HG03457 (cell line): ENCODE measurements at regions not wholly inside any gene's neighbourhood (a gene's known extent, or its start where the extent isn't known, plus 50 kb on each side); places are given as distances from the start of the nearest gene placed in this dataset.

Experiments
- ATAC-seq: cut with Tn5 transposase; IDR thresholded peaks from one replicate; pipeline ENCODE4 v1.9.1; 2021; ENCODE audit warnings: moderate number of reproducible peaks; ENCODE audit not compliant: unreplicated experiment

- ATAC-seq = no peak
Observed at GRCh38 chr18:25962919-25963318, 127.5 kb downstream of the SS18 start.

GRCh38 chr18:25962176-25962575 is 128.2 kb downstream of the SS18 start:
- ATAC-seq = no peak

DNA sequence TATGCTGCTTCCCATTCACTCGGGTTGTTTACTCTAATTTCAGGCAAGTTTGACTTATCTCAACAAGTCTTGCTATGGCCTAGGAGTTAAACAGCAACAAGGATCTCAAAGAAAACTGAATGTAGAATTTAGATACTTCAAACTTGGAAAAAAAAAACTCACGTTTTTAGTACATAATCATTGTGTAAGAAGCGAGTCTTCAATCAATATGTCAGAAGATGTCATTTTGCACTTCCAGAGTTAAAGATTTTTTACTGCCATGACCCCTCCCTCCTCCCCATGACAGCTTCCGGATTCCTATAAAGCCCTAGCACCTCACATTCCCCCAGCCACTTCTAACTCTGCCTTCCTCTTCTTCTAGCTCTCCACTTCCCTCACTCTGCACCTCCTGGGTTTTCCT is 133.4 kb downstream of the SS18 start:
- no peak for ATAC-seq

- no peak for ATAC-seq
Observed at GRCh38 chr18:25953111-25953510, 137.3 kb downstream of the SS18 start.

DNA sequence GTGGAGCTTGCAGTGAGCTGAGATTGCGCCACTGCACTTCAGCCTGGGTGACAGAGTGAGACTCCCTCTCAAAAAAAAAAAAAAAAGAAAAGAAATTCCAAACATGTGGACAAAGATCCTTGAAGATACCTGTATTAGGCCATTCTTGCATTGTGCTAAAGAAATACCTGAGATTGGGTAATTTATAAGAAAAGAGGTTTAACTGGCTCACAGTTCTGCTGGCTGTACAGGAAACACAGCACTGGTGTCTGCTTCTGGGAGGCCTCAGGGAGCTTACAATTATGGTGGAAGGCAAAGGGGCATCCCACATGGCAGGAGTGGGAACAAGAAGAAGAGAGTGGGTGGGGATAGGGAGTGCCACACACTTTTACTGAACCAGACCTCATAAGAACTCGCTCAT is 140.1 kb downstream of the SS18 start:
- no peak for ATAC-seq

GRCh38 chr18:25946540-25946939 is 143.9 kb downstream of the SS18 start:
- ATAC-seq = no peak

- no peak for ATAC-seq
Observed at GRCh38 chr18:25935356-25935755, 155.1 kb downstream of the SS18 start.

DNA sequence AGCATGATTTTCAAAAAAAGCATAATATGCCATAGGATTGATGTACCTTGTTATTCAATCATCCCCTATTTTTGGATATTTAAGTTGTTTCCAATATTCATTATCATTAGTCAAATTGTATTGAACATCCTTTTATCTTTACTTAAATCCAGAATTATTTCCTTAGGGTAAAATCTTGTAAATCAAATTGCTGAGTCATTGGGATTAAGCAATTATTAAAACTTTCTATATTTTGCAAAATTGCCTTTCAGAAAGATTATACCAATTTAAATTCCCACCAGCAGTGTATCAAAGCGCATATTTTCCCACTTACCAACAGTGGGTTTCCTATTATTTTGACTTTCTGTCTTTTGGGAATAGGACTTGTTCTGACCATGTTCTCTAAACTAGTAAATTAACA is 159.3 kb downstream of the SS18 start:
- ATAC-seq = no peak

GRCh38 chr18:25929787-25930186 is 160.6 kb downstream of the SS18 start:
- no peak for ATAC-seq

DNA sequence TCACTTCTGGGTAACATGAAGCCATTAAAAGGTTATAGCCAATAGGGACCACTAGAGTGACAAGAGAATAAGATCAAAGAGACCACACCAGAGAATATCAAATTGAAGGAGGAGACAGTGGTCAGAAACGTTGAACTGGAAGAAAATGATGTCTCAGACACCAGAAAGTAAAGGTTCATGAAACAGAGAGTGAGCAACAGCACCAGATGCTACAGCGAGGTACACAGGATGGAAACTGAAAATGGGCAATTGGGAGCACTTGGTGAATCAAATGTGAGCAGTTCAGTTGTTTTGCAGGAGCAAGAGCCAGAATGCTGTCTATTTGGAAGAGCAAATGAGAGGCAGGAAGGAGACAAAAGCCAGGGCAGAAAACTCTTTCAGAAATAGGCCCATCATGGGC is 162.6 kb downstream of the SS18 start:
- no peak for ATAC-seq

DNA sequence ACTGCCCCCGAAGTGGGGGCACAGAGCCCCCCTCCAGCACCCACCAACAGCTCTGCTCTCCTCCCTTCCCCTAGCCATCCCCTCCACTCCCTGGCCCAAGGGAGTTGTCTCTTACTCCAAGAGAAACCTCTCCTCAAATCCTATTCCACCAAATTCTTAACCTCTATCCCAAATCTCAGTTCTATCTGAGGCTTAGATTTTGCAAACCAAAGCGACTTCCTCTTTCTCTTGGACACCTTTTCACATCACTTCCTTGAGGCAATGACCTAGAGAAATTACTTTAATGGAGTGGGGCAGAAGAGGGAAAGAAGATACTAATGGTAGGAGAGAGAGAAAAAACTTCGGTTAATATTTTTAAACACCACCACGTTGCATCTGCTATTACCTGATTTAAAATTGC is 167.2 kb downstream of the SS18 start:
- no peak for ATAC-seq

DNA sequence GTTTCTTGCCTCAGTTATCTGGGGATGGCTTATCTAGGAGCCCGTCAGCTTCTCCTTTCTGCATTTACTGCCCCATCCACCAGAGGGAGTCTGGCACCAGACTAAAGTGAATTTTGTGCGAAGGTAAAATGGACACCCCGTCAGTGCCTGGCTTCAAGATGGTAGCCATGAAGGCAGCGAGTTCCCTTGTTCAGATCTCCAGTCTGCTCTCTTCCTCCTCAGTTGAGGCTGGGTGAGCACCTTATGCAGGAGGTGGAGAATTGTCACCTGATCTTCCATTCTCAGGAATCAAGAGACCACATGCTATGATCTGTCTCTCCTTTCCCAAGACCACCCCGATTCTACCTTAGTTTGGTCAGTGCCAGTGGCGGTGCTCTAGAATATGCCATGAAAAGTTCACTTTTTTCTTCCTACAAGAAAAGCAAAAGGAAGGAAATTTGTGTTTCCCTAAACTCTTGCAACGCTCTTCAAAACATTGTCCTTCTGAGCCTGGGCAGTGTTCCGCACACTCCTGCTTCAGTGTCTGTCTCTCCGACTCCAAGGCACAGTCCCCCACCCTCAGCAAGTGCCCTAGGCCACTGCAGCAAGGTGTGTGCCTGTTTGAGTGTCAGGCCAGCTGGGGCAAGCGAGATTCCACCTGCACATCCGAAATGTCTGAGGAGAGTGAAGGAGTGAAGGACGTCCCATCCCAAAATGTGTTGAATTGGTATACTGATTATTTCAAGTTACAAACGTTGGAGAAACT is 168.6 kb downstream of the SS18 start:
- ATAC-seq = no peak

DNA sequence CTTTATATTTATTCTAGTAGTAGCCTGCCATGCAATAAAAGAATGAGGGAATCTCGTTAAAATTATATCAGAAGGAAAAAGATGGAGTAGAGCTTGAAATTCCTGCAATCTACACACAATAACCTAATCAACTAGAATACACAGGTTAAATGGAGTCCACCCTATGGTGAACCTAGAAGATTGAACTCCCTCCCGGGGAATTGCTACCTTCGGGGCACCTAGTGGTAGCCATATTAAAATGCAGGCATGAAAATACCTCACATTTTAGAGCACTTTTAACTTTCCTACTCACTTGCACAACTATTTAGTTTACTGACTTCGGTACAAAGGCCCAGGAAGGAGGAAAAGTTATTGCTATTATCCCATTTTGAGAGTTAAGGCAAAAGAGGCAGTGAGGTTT is 174.5 kb downstream of the SS18 start:
- no peak for ATAC-seq

DNA sequence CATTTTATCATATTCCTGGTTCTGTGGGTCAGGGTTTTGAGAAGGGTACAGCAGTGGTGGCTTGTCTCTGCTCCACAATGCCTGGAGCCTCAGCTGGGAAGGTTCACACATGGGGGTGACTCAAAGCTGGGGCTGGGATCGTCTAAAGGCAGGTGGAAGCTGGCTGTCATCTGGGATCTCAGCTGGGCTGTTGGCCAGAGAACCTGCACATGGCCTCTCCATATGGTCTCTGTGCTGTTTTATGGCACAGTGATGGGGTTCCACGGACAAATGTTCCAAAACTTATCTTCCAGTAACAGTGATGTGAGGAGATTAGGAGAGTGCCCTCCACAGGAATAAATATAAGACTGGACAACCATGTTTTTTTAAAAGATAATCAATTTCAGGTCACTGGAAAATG is 191.4 kb downstream of the SS18 start:
- ATAC-seq = no peak

DNA sequence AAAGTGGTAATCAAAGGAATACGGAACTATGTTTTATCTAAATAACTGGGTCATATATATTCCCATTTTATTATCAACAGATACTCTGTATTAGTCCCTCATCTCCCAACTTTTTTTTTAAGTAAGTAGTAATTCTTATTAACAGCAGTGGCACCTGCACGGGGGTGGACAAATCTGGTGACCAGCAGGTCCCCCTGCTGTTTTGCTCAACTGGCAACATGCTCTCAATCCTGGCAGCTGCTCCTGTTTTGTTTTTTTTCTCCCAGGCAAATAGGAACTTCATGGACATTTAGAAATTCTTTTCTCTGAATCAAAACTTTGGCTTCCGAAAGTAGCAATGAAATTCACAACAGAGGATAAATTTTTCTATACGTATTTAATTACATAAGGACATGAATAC is 193.5 kb downstream of the SS18 start:
- no peak for ATAC-seq

GRCh38 chr18:25896178-25896780 is 194.1 kb downstream of the SS18 start:
- ATAC-seq = peak; percentile 64

DNA sequence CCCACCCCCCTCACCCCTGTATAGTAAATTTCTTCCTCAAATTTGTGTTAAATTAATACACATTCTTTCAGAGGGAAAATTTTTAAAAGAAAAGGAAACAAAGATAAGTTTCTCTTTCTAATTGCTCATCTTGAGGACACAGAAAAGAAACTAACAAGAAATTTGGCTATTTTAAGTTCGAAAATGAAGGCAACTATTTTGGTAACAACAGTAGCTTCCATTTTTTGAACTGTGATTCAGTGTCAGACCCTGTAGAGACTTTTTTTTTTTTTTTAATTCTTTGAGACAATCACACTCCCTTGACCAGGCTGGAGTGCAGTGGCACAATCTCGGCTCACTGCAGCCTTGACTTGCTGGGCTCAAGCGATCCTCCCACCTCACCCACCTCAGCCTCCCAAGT is 194.9 kb downstream of the SS18 start:
- ATAC-seq = no peak

- no peak for ATAC-seq
Observed at GRCh38 chr18:25886283-25886682, 204.1 kb downstream of the SS18 start.

DNA sequence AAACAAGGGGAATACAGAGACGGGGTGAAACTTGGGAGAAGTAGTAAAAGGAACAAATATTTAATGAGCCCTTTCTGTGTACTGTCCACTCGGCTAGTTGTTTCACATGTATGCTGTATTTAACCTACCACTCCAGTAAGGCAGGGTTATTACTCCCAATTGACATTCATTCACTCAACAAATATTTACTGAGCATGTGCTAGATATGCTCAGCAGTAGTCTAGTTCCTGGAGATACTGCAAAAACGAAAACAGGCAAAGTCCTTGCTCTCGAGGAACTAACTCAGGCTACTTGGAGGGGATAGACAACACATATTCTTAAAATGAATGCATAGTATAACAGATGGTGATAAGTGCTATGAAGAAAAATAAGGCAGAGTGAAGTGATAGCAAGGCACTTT is 207.3 kb downstream of the SS18 start:
- no peak for ATAC-seq

- no peak for ATAC-seq
Observed at GRCh38 chr18:25881149-25881548, 209.3 kb downstream of the SS18 start.

GRCh38 chr18:25880441-25880840 is 210.0 kb downstream of the SS18 start:
- no peak for ATAC-seq

- no peak for ATAC-seq
Observed at GRCh38 chr18:25876330-25876948, 214.0 kb downstream of the SS18 start.
